Fibroblast of skin of left biceps (primary cell): ENCODE measurements at regions not wholly inside any gene's neighbourhood (a gene's known extent, or its start where the extent isn't known, plus 50 kb on each side); places are given as distances from the start of the nearest gene placed in this dataset.

Source experiments
- DNase-seq, 2 experiments: peaks; one replicate each; pipeline ENCODE4 v3.0.0-alpha.2; 2013; ENCODE audit warnings: low read depth in 2 of 2

- DNase-seq, result no peak
These were observed 197.1 kb upstream of the PDE5A start for GRCh38 chr4:119825696-119826095.

GRCh38 chr4:119823891-119824290, 195.3 kb upstream of the PDE5A start:
- no peak for DNase-seq

- DNase-seq, result no peak
These were observed 194.4 kb upstream of the PDE5A start for GRCh38 chr4:119823045-119823444.

- no peak for DNase-seq
These were observed 187.9 kb upstream of the PDE5A start for GRCh38 chr4:119816473-119816872.

- no peak for DNase-seq
These were observed 181.4 kb upstream of the PDE5A start for GRCh38 chr4:119810001-119810400.

- no peak for DNase-seq
These were observed 175.8 kb upstream of the PDE5A start for GRCh38 chr4:119804404-119804803.

- DNase-seq, result no peak
These were observed 168.8 kb upstream of the PDE5A start for GRCh38 chr4:119797238-119797894.

- no peak for DNase-seq
These were observed 167.5 kb upstream of the PDE5A start for GRCh38 chr4:119795986-119796578.

GRCh38 chr4:119794681-119795080, 166.1 kb upstream of the PDE5A start:
- no peak for DNase-seq

- DNase-seq, result no peak
These were observed 165.5 kb upstream of the PDE5A start for GRCh38 chr4:119794113-119794512.

- DNase-seq, result no peak
These were observed 160.0 kb upstream of the PDE5A start for GRCh38 chr4:119788349-119789266.

- no peak for DNase-seq
These were observed 157.4 kb upstream of the PDE5A start for GRCh38 chr4:119785963-119786362.

- no peak for DNase-seq
These were observed 154.8 kb upstream of the PDE5A start for GRCh38 chr4:119783189-119783983.

- DNase-seq, result no peak
These were observed 152.4 kb upstream of the PDE5A start for GRCh38 chr4:119781044-119781443.

- DNase-seq, result no peak
These were observed 146.2 kb upstream of the PDE5A start for GRCh38 chr4:119774840-119775239.

- no peak for DNase-seq
These were observed 137.3 kb upstream of the PDE5A start for GRCh38 chr4:119765951-119766350.

GRCh38 chr4:119765469-119765868, 136.9 kb upstream of the PDE5A start:
- no peak for DNase-seq

GRCh38 chr4:119763386-119763785, 134.8 kb upstream of the PDE5A start:
- no peak for DNase-seq

GRCh38 chr4:119755599-119755998, 127.0 kb upstream of the PDE5A start:
- no peak for DNase-seq

- DNase-seq, result no peak
These were observed 124.3 kb upstream of the PDE5A start for GRCh38 chr4:119752936-119753335.

- no peak for DNase-seq
These were observed 122.2 kb upstream of the PDE5A start for GRCh38 chr4:119750771-119751170.

- no peak for DNase-seq
These were observed 121.4 kb upstream of the PDE5A start for GRCh38 chr4:119750048-119750447.
